Prostate gland (tissue), 2 donors: ENCODE measurements at regions not wholly inside any gene's neighbourhood (a gene's known extent, or its start where the extent isn't known, plus 50 kb on each side); places are given as distances from the start of the nearest gene placed in this dataset.

Source experiments
- DNase-seq: peaks from one replicate; pipeline ENCODE4 v3.0.0-alpha.2; 2019; ENCODE audit warnings: low spot score
- H3K27ac ChIP-seq, 2 donors: fragments of 200-600 bp; sonication (generic); 2 replicates each; pipeline ENCODE4 v1.5.1; 2017 to 2019
- H3K27me3 ChIP-seq: fragments of 200-600 bp; sonication (generic); replicated peaks from 2 replicates; pipeline ENCODE4 v1.5.1; 2019; ENCODE audit not compliant: insufficient read depth
- H3K36me3 ChIP-seq, 2 donors: fragments of 200-600 bp; sonication (generic); 1 replicate in 1 of 2; 2 replicates in 1 of 2; pipeline versions ENCODE4 v1.5.1 to v1.8.1; 2017 to 2019
- H3K4me1 ChIP-seq: fragments of 200-600 bp; sonication (generic); replicated peaks from 2 replicates; pipeline ENCODE4 v1.5.1; 2019
- H3K4me3 ChIP-seq, 2 donors: fragments of 200-600 bp; sonication (generic); 2 replicates each; pipeline ENCODE4 v1.5.1; 2017 to 2019
- H3K9me3 ChIP-seq: fragments of 200-600 bp; sonication (generic); 2 replicates; pipeline ENCODE4 v1.5.1; 2017
- CTCF ChIP-seq, 4 experiments: fragments of 200-600 bp in 2 of 4; fragments of 450-650 bp in 2 of 4; sonication (generic) in 2 of 4; IDR thresholded peaks; 1 replicate in 3 of 4; 2 replicates in 1 of 4; pipeline ENCODE4 v1.5.1; 2016 to 2019; ENCODE audit warnings: antibody characterized with exemption in 4 of 4, mild to moderate bottlenecking in 2 of 4, moderate library complexity in 2 of 4
- POLR2A ChIP-seq: fragments of 450-650 bp; IDR thresholded peaks from one replicate; pipeline ENCODE4 v1.6.1; 2016; ENCODE audit warnings: antibody characterized with exemption, mild to moderate bottlenecking
- POLR2AphosphoS5 ChIP-seq: sonication (generic); formaldehyde crosslinking; IDR thresholded peaks from one replicate; pipeline ENCODE4 v1.6.1; 2017; ENCODE audit warnings: antibody characterized with exemption
- WGBS: methylation state at CpG from one replicate; pipeline ENCODE4 v1.1.5; 2018; 5-methylcytosine and 5-hydroxymethylcytosine counted together
- intact Hi-C: fragments of 100-400 bp; cut with DNase I; formaldehyde crosslinking; loops from one replicate; pipeline ENCODE4 v1.14.2; 2022

GRCh38 chrX:39625810-39626209 lies 471.9 kb downstream of the BCOR start:
- no peak for DNase-seq
- TF ChIP-seq CTCF (IDR thresholded peaks at IDR 0.05): no peak
- no peak for TF ChIP-seq POLR2AphosphoS5
- Histone ChIP-seq H3K4me1 (no peaks in the 10 kb centered on the region), H3K27me3 (no peaks in the 10 kb centered on the region), H3K36me3 (no peaks in the 10 kb centered on the region), H3K4me3 (no peak overlapping the region), H3K9me3 (no peaks in the 10 kb centered on the region), H3K27ac (no peak overlapping the region)
- intact Hi-C loops: no loop called here
- 88% methylated on average over 4 of the region's 4 CpGs for WGBS

GRCh38 chrX:39626749-39627148 lies 471.0 kb downstream of the BCOR start:
- Histone ChIP-seq H3K4me1 (no peaks in the 10 kb centered on the region), H3K27me3 (no peaks in the 10 kb centered on the region), H3K36me3 (no peaks in the 10 kb centered on the region), H3K27ac (no peak overlapping the region), H3K9me3 (no peaks in the 10 kb centered on the region), H3K4me3 (no peak overlapping the region)
- intact Hi-C loops: no loop called here
- WGBS: 81% methylated on average over 7 of the region's 7 CpGs
- DNase-seq: no peak
- TF ChIP-seq POLR2A (no peak), CTCF (IDR thresholded peaks at IDR 0.05) (no peak), POLR2AphosphoS5 (no peak)

GRCh38 chrX:39627257-39627656 lies 470.5 kb downstream of the BCOR start:
- H3K27me3 ChIP-seq: no peaks in the 10 kb centered on the region
- intact Hi-C loops: no loop called here
- no peaks in the 10 kb centered on the region for H3K36me3 ChIP-seq
- no peak overlapping the region for H3K27ac ChIP-seq
- no peak overlapping the region for H3K4me3 ChIP-seq
- WGBS: 55% methylated on average over 4 of the region's 5 CpGs
- no peaks in the 10 kb centered on the region for H3K4me1 ChIP-seq
- no peaks in the 10 kb centered on the region for H3K9me3 ChIP-seq
- no peak for TF ChIP-seq CTCF (IDR thresholded peaks at IDR 0.05)
- no peak for TF ChIP-seq POLR2A
- TF ChIP-seq POLR2AphosphoS5: no peak
- no peak for DNase-seq

- no peak for DNase-seq
- no peak overlapping the region for H3K27ac ChIP-seq
- no peaks in the 10 kb centered on the region for H3K4me1 ChIP-seq
- intact Hi-C loops: no loop called here
- no peaks in the 10 kb centered on the region for H3K27me3 ChIP-seq
- WGBS: 88% methylated on average over 1 of the region's 1 CpG
- no peaks in the 10 kb centered on the region for H3K9me3 ChIP-seq
- no peak overlapping the region for H3K4me3 ChIP-seq
- TF ChIP-seq CTCF (IDR thresholded peaks at IDR 0.05) (no peak), POLR2A (no peak), POLR2AphosphoS5 (no peak)
- no peaks in the 10 kb centered on the region for H3K36me3 ChIP-seq
Observed at GRCh38 chrX:39629001-39629400, 468.8 kb downstream of the BCOR start.

GRCh38 chrX:39630344-39630743 lies 467.4 kb downstream of the BCOR start:
- WGBS: 65% methylated on average over 2 of the region's 2 CpGs
- no peaks in the 10 kb centered on the region for H3K4me1 ChIP-seq
- DNase-seq: no peak
- H3K9me3 ChIP-seq: no peaks in the 10 kb centered on the region
- no peaks in the 10 kb centered on the region for H3K36me3 ChIP-seq
- H3K27me3 ChIP-seq: no peaks in the 10 kb centered on the region
- intact Hi-C loops: no loop called here
- TF ChIP-seq CTCF (IDR thresholded peaks at IDR 0.05): no peak
- no peak for TF ChIP-seq POLR2A
- no peak for TF ChIP-seq POLR2AphosphoS5
- no peak overlapping the region for H3K4me3 ChIP-seq
- H3K27ac ChIP-seq: no peak overlapping the region
